Glutamatergic neuron (in vitro differentiated cells): ENCODE measurements at regions not wholly inside any gene's neighbourhood (a gene's known extent, or its start where the extent isn't known, plus 50 kb on each side); places are given as distances from the start of the nearest gene placed in this dataset.
A peak's percentile ranks its signal among the peaks of the same experiment; 100 is the strongest.
"Not testable (repeated sequence)": the region's sequence is repeated elsewhere in the genome, so short reads cannot be mapped to it uniquely, and the experiment has no call there.

Experiments used
- DNase-seq: peaks from one replicate; pipeline ENCODE4 v3.0.0; 2022
- H3K27ac Mint-ChIP-seq: one replicate; pipeline ENCODE4 v1.8.0; 2020; ENCODE audit warnings: mild to moderate bottlenecking, mixed read lengths, inconsistent platforms; ENCODE audit not compliant: unreplicated experiment
- H3K27me3 Mint-ChIP-seq: one replicate; pipeline ENCODE4 v1.8.0; 2020; ENCODE audit warnings: mild to moderate bottlenecking, moderate library complexity, mixed read lengths, inconsistent platforms; ENCODE audit not compliant: unreplicated experiment
- H3K36me3 Mint-ChIP-seq: one replicate; pipeline ENCODE4 v1.8.0; 2020; ENCODE audit warnings: mild to moderate bottlenecking, mixed read lengths, inconsistent platforms; ENCODE audit not compliant: unreplicated experiment
- H3K4me1 Mint-ChIP-seq: one replicate; pipeline ENCODE4 v1.8.0; 2020; ENCODE audit warnings: mild to moderate bottlenecking, low read depth, mixed read lengths, inconsistent platforms; ENCODE audit not compliant: unreplicated experiment
- H3K4me3 Mint-ChIP-seq: one replicate; pipeline ENCODE4 v1.8.0; 2020; ENCODE audit warnings: mild to moderate bottlenecking, mixed read lengths, inconsistent platforms; ENCODE audit not compliant: unreplicated experiment
- H3K9me3 Mint-ChIP-seq: one replicate; pipeline ENCODE4 v1.8.0; 2020; ENCODE audit warnings: mild to moderate bottlenecking, moderate library complexity, mixed read lengths, inconsistent platforms; ENCODE audit not compliant: unreplicated experiment
- CTCF ChIP-seq: fragments of 200-600 bp; sonication (generic); IDR thresholded peaks from one replicate; pipeline ENCODE4 v1.5.0; 2021; ENCODE audit not compliant: partially characterized antibody, unreplicated experiment

GRCh38 chr6:67129780-67130179, 1422.8 kb upstream of the EYS start:
- peak; percentile 43 for DNase-seq
- Mint-ChIP-seq H3K4me1 (peaks cover 5% of the 10 kb centered on the region), H3K27me3 (no peaks in the 10 kb centered on the region)

GRCh38 chr6:67127041-67127440, 1420.0 kb upstream of the EYS start:
- Mint-ChIP-seq H3K27me3 (no peaks in the 10 kb centered on the region), H3K4me1 (peaks cover 5% of the 10 kb centered on the region)
- TF ChIP-seq CTCF, result no peak

More at GRCh38 chr6:67129780-67130179, 1422.8 kb upstream of the EYS start:
- H3K4me3 Mint-ChIP-seq, result peak overlapping the region; percentile 50
- no peak for TF ChIP-seq CTCF
- peaks cover 3% of the 10 kb centered on the region for H3K9me3 Mint-ChIP-seq
- no peaks in the 10 kb centered on the region for H3K36me3 Mint-ChIP-seq
- H3K27ac Mint-ChIP-seq, result peak overlapping the region; percentile 91

GRCh38 chr6:67121115-67121514, 1414.1 kb upstream of the EYS start:
- H3K9me3 Mint-ChIP-seq, result no peaks in the 10 kb centered on the region
- no peak overlapping the region for H3K4me3 Mint-ChIP-seq
- H3K27me3 Mint-ChIP-seq, result no peaks in the 10 kb centered on the region
- DNase-seq, result no peak
- H3K36me3 Mint-ChIP-seq, result no peaks in the 10 kb centered on the region
- H3K27ac Mint-ChIP-seq, result no peak overlapping the region
- no peak for TF ChIP-seq CTCF
- H3K4me1 Mint-ChIP-seq, result no peaks in the 10 kb centered on the region

More at GRCh38 chr6:67127041-67127440, 1420.0 kb upstream of the EYS start:
- peaks cover 3% of the 10 kb centered on the region for H3K9me3 Mint-ChIP-seq
- no peaks in the 10 kb centered on the region for H3K36me3 Mint-ChIP-seq
- no peak overlapping the region for H3K4me3 Mint-ChIP-seq
- no peak for DNase-seq
- H3K27ac Mint-ChIP-seq, result no peak overlapping the region

GRCh38 chr6:67112120-67112519, 1405.1 kb upstream of the EYS start:
- TF ChIP-seq CTCF, result no peak
- no peak overlapping the region for H3K27ac Mint-ChIP-seq
- H3K27me3 Mint-ChIP-seq, result no peaks in the 10 kb centered on the region
- no peak overlapping the region for H3K4me3 Mint-ChIP-seq
- DNase-seq, result no peak
- H3K36me3 Mint-ChIP-seq, result no peaks in the 10 kb centered on the region
- H3K4me1 Mint-ChIP-seq, result no peaks in the 10 kb centered on the region
- H3K9me3 Mint-ChIP-seq, result no peaks in the 10 kb centered on the region

GRCh38 chr6:67102743-67103142, 1395.7 kb upstream of the EYS start:
- Mint-ChIP-seq H3K4me3 (no peak overlapping the region), H3K36me3 (no peaks in the 10 kb centered on the region)

GRCh38 chr6:67095618-67096226, 1388.7 kb upstream of the EYS start:
- not testable (repeated sequence) for H3K27me3 Mint-ChIP-seq, DNase-seq, H3K4me3 Mint-ChIP-seq, H3K27ac Mint-ChIP-seq, H3K4me1 Mint-ChIP-seq, H3K9me3 Mint-ChIP-seq, H3K36me3 Mint-ChIP-seq

More at GRCh38 chr6:67102743-67103142, 1395.7 kb upstream of the EYS start:
- H3K27me3 Mint-ChIP-seq, result no peaks in the 10 kb centered on the region
- no peak for DNase-seq
- no peaks in the 10 kb centered on the region for H3K9me3 Mint-ChIP-seq
- no peak for TF ChIP-seq CTCF
- H3K4me1 Mint-ChIP-seq, result no peaks in the 10 kb centered on the region
- H3K27ac Mint-ChIP-seq, result no peak overlapping the region
